Neural cell (in vitro differentiated cells): ENCODE measurements at regions not wholly inside any gene's neighbourhood (a gene's known extent, or its start where the extent isn't known, plus 50 kb on each side); places are given as distances from the start of the nearest gene placed in this dataset.

Experiments used
- H2AFZ ChIP-seq: fragments of 200-600, 300-800 bp; sonication (generic), shearing (Covaris generic); 2 replicates; pipeline ENCODE4 v1.6.0; 2014; ENCODE audit warnings: low read depth, mild to moderate bottlenecking, antibody characterized with exemption, low read length, moderate library complexity
- H3F3A ChIP-seq: fragments of 200-600 bp; shearing (Covaris generic); 2 replicates; pipeline ENCODE4 v1.6.1; 2016; ENCODE audit warnings: mild to moderate bottlenecking, moderate library complexity, mixed read lengths, antibody characterized with exemption, low read length; ENCODE audit not compliant: insufficient read depth, poor library complexity, severe bottlenecking
- H3K27ac ChIP-seq: fragments of 200-600, 300-800 bp; sonication (generic), shearing (Covaris generic); 2 replicates; pipeline ENCODE4 v1.5.1; 2014; ENCODE audit warnings: mild to moderate bottlenecking, low read length, moderate library complexity
- H3K27me3 ChIP-seq: fragments of 300-800, 200-600 bp; sonication (generic), shearing (Covaris generic); 2 replicates; pipeline ENCODE4 v1.6.0; 2014; ENCODE audit warnings: mild to moderate bottlenecking, low read depth, low read length, moderate library complexity; ENCODE audit not compliant: insufficient read depth
- H3K36me3 ChIP-seq: fragments of 300-800, 200-600 bp; sonication (generic), shearing (Covaris generic); 2 replicates; pipeline ENCODE4 v1.5.1; 2014; ENCODE audit warnings: mild to moderate bottlenecking, antibody characterized with exemption, low read length, moderate library complexity; ENCODE audit not compliant: insufficient read depth
- H3K4me2 ChIP-seq: fragments of 300-800, 200-600 bp; sonication (generic), shearing (Covaris generic); 2 replicates; pipeline ENCODE4 v1.6.0; 2014; ENCODE audit warnings: mild to moderate bottlenecking, low read length
- H3K4me3 ChIP-seq: fragments of 300-800, 200-600 bp; sonication (generic), shearing (Covaris generic); 2 replicates; pipeline ENCODE4 v1.5.1; 2014; ENCODE audit warnings: mild to moderate bottlenecking, low read length, moderate library complexity
- H3K79me2 ChIP-seq: fragments of 200-600 bp; shearing (Covaris generic); replicated peaks from 2 replicates; pipeline ENCODE4 v1.6.0; 2014; ENCODE audit warnings: mild to moderate bottlenecking, low read length, moderate library complexity; ENCODE audit not compliant: insufficient read depth
- H3K9ac ChIP-seq: fragments of 300-800, 200-600 bp; sonication (generic), shearing (Covaris generic); 2 replicates; pipeline ENCODE4 v1.6.1; 2016; ENCODE audit warnings: mild to moderate bottlenecking, low read length, mixed read lengths
- H3K9me2 ChIP-seq: fragments of 200-600 bp; shearing (Covaris generic); 2 replicates; pipeline ENCODE4 v1.6.1; 2016; ENCODE audit warnings: mild to moderate bottlenecking, low read length, mixed read lengths; ENCODE audit not compliant: insufficient read depth
- H3K9me3 ChIP-seq: fragments of 200-600, 300-800 bp; sonication (generic), shearing (Covaris generic); 2 replicates; pipeline ENCODE4 v1.6.1; 2016; ENCODE audit warnings: mild to moderate bottlenecking, mixed run types, low read length, moderate library complexity, mixed read lengths
- H4K20me1 ChIP-seq: fragments of 200-600 bp; shearing (Covaris generic); 2 replicates; pipeline ENCODE4 v1.6.1; 2016; ENCODE audit warnings: mild to moderate bottlenecking, mixed run types; ENCODE audit not compliant: insufficient read depth
- CTCF ChIP-seq: fragments of 450-650 bp; IDR thresholded peaks from 2 replicates; pipeline ENCODE4 v1.5.1; 2014; ENCODE audit warnings: antibody characterized with exemption, mild to moderate bottlenecking, moderate library complexity; ENCODE audit not compliant: poor library complexity, severe bottlenecking
- EP300 ChIP-seq: fragments of 450-650 bp; conservative IDR thresholded peaks from 2 replicates; pipeline ENCODE4 v1.6.1; 2014; ENCODE audit warnings: antibody characterized with exemption, mild to moderate bottlenecking, moderate library complexity; ENCODE audit not compliant: poor library complexity, severe bottlenecking
- EZH2 ChIP-seq: fragments of 200-600, 300-800 bp; shearing (Covaris generic), sonication (generic); IDR thresholded peaks from 2 replicates; pipeline ENCODE4 v1.6.1; 2014; ENCODE audit warnings: antibody characterized with exemption, low read length, borderline replicate concordance, mild to moderate bottlenecking; ENCODE audit not compliant: insufficient read depth, poor library complexity, severe bottlenecking
- MXI1 ChIP-seq: fragments of 450-650 bp; conservative IDR thresholded peaks from 2 replicates; pipeline ENCODE4 v1.6.1; 2014; ENCODE audit warnings: antibody characterized with exemption, mild to moderate bottlenecking; ENCODE audit not compliant: poor library complexity, severe bottlenecking
- POLR2AphosphoS5 ChIP-seq: IDR thresholded peaks from 2 replicates; pipeline ENCODE4 v1.6.1; 2012
- RAD21 ChIP-seq: fragments of 450-650 bp; conservative IDR thresholded peaks from 2 replicates; pipeline ENCODE4 v1.6.1; 2014; ENCODE audit warnings: antibody characterized with exemption, mild to moderate bottlenecking, moderate library complexity
- SMC3 ChIP-seq: fragments of 450-650 bp; conservative IDR thresholded peaks from 2 replicates; pipeline ENCODE4 v1.6.1; 2014; ENCODE audit warnings: antibody characterized with exemption, mild to moderate bottlenecking, moderate library complexity; ENCODE audit not compliant: poor library complexity
- TAF1 ChIP-seq: IDR thresholded peaks from 2 replicates; pipeline ENCODE4 v1.6.1; 2012; ENCODE audit warnings: low read depth
- TF ChIP-seq, protein P1 (sequence below): IDR thresholded peaks from 2 replicates; pipeline ENCODE4 v1.6.1; 2012; ENCODE audit warnings: borderline replicate concordance

DNA sequence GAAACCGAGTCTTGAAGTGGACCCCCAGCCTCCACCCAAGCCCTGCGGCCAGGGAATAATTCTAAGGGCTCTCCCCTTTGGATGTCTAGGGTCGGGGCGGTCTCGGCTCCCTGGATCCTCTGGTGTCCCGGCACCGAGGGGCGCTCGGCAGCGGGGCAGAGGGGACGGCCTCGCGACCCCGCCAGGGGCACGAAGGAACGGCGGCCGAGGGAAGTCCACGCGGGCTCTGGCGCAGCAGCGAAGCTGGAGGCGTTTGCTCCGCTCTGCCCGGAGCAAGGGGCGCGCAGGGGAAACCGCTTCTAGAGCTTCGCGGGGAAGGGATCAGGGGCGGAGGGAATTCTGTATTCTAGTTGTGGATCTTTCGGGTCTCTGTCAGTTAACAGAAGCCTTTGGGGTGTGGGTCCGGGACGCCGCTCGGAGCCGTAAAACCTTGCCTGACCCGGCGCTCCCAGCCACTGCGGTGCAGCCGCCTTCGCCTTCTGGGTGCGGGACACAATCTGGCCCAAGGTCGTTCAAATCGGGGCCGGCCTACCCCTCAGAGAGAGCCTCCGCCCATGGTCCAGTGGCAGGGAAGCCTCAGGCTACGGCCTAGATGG is 118.2 kb downstream of the KCNRG start:
- Histone ChIP-seq H3K36me3 (no peaks in the 10 kb centered on the region), H3K27me3 (peaks cover 75% of the 10 kb centered on the region), H3K9me3 (no peaks in the 10 kb centered on the region), H3K27ac (no peak overlapping the region), H3K9ac (no peak overlapping the region), H3K4me3 (no peak overlapping the region), H2AFZ (no peak overlapping the region), H3K79me2 (no peaks in the 10 kb centered on the region), H3F3A (no peaks in the 10 kb centered on the region), H4K20me1 (no peaks in the 10 kb centered on the region), H3K4me2 (no peak overlapping the region), H3K9me2 (no peaks in the 10 kb centered on the region)
- TF ChIP-seq MXI1, result no peak
- no peak for TF ChIP-seq POLR2AphosphoS5
- TF ChIP-seq CTCF, result no peak
- no peak for TF ChIP-seq TAF1
- TF ChIP-seq, protein P1, sequence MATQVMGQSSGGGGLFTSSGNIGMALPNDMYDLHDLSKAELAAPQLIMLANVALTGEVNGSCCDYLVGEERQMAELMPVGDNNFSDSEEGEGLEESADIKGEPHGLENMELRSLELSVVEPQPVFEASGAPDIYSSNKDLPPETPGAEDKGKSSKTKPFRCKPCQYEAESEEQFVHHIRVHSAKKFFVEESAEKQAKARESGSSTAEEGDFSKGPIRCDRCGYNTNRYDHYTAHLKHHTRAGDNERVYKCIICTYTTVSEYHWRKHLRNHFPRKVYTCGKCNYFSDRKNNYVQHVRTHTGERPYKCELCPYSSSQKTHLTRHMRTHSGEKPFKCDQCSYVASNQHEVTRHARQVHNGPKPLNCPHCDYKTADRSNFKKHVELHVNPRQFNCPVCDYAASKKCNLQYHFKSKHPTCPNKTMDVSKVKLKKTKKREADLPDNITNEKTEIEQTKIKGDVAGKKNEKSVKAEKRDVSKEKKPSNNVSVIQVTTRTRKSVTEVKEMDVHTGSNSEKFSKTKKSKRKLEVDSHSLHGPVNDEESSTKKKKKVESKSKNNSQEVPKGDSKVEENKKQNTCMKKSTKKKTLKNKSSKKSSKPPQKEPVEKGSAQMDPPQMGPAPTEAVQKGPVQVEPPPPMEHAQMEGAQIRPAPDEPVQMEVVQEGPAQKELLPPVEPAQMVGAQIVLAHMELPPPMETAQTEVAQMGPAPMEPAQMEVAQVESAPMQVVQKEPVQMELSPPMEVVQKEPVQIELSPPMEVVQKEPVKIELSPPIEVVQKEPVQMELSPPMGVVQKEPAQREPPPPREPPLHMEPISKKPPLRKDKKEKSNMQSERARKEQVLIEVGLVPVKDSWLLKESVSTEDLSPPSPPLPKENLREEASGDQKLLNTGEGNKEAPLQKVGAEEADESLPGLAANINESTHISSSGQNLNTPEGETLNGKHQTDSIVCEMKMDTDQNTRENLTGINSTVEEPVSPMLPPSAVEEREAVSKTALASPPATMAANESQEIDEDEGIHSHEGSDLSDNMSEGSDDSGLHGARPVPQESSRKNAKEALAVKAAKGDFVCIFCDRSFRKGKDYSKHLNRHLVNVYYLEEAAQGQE, result no peak
- TF ChIP-seq EP300, result no peak
- no peak for TF ChIP-seq EZH2
- no peak for TF ChIP-seq RAD21
- TF ChIP-seq SMC3, result no peak

GRCh38 chr13:50136226-50136625 is 121.0 kb downstream of the KCNRG start:
- no peaks in the 10 kb centered on the region for H3K9me3 ChIP-seq
- no peaks in the 10 kb centered on the region for H3K79me2 ChIP-seq
- H2AFZ ChIP-seq, result no peak overlapping the region
- no peaks in the 10 kb centered on the region for H3K9me2 ChIP-seq
- no peaks in the 10 kb centered on the region for H3K36me3 ChIP-seq
- H3K4me2 ChIP-seq, result no peak overlapping the region
- H3K27ac ChIP-seq, result no peak overlapping the region
- H3K4me3 ChIP-seq, result no peak overlapping the region
- no peaks in the 10 kb centered on the region for H3F3A ChIP-seq
- H4K20me1 ChIP-seq, result no peaks in the 10 kb centered on the region
- H3K27me3 ChIP-seq, result peaks cover 48% of the 10 kb centered on the region
- TF ChIP-seq RAD21 (no peak), CTCF (no peak), MXI1 (no peak), EZH2 (no peak), TAF1 (no peak), POLR2AphosphoS5 (no peak), SMC3 (no peak), EP300 (no peak)
- TF ChIP-seq, protein P1, result no peak
- no peak overlapping the region for H3K9ac ChIP-seq
